H1 (cell line): ENCODE measurements at regions not wholly inside any gene's neighbourhood (a gene's known extent, or its start where the extent isn't known, plus 50 kb on each side); places are given as distances from the start of the nearest gene placed in this dataset.

Source experiments
- CHD2 ChIP-seq: IDR thresholded peaks from 2 replicates; pipeline ENCODE4 v1.6.1; 2012; ENCODE audit warnings: low read length, improper control_type of control experiment
- EZH2 ChIP-seq: fragments of 200-600 bp; sonication (generic); IDR thresholded peaks from 2 replicates; pipeline ENCODE4 v1.7.1; 2012; ENCODE audit warnings: low read depth, mild to moderate bottlenecking, moderate library complexity, low read length, inconsistent platforms; ENCODE audit not compliant: severe bottlenecking
- HDAC2 ChIP-seq, 2 experiments: fragments of 300-600 bp in 1 of 2; sonication (generic) in 1 of 2; IDR thresholded peaks; 2 replicates each; pipeline ENCODE4 v1.6.1; 2011 to 2012; ENCODE audit warnings: low read depth in 2 of 2, low read length in 2 of 2, mild to moderate bottlenecking in 2 of 2, moderate library complexity in 2 of 2, borderline replicate concordance in 1 of 2, inconsistent platforms in 1 of 2
- JUN ChIP-seq: IDR thresholded peaks from 2 replicates; pipeline ENCODE4 v1.6.1; 2011; ENCODE audit warnings: low read depth, mild to moderate bottlenecking, improper control_type of control experiment, low read length
- POLR2A ChIP-seq, 2 experiments: IDR thresholded peaks; 1 replicate in 1 of 2; 2 replicates in 1 of 2; pipeline ENCODE4 v1.6.1; 2011; ENCODE audit warnings: low read depth in 2 of 2, low read length in 2 of 2, mild to moderate bottlenecking in 2 of 2; ENCODE audit errors: control extremely low read depth in 1 of 2
- RAD21 ChIP-seq, 2 experiments: IDR thresholded peaks in 1 of 2; conservative IDR thresholded peaks in 1 of 2; 2 replicates each; pipeline ENCODE4 v1.6.1; 2011; ENCODE audit warnings: low read depth in 2 of 2, low read length in 2 of 2, improper control_type of control experiment in 1 of 2, inconsistent platforms in 1 of 2, mild to moderate bottlenecking in 1 of 2, moderate library complexity in 1 of 2
- SIN3A ChIP-seq, 2 experiments: IDR thresholded peaks in 1 of 2; conservative IDR thresholded peaks in 1 of 2; 2 replicates each; pipeline ENCODE4 v1.6.1; 2011 to 2012; ENCODE audit warnings: low read length in 2 of 2, improper control_type of control experiment in 1 of 2, low read depth in 1 of 2, mild to moderate bottlenecking in 1 of 2
- TF ChIP-seq, protein P1 (sequence below), 3 experiments: IDR thresholded peaks; 1 replicate in 2 of 3; 2 replicates in 1 of 3; pipeline versions ENCODE4 v1.5.1 to v1.6.1; 2011; ENCODE audit warnings: low read length in 3 of 3, mild to moderate bottlenecking in 3 of 3, inconsistent platforms in 2 of 3, low read depth in 1 of 3, moderate library complexity in 1 of 3; ENCODE audit not compliant: insufficient read depth in 1 of 3; ENCODE audit errors: control extremely low read depth in 1 of 3
- TF ChIP-seq, protein P2 (sequence below): IDR thresholded peaks from 2 replicates; pipeline ENCODE4 v1.6.1; 2012; ENCODE audit warnings: inconsistent platforms

DNA sequence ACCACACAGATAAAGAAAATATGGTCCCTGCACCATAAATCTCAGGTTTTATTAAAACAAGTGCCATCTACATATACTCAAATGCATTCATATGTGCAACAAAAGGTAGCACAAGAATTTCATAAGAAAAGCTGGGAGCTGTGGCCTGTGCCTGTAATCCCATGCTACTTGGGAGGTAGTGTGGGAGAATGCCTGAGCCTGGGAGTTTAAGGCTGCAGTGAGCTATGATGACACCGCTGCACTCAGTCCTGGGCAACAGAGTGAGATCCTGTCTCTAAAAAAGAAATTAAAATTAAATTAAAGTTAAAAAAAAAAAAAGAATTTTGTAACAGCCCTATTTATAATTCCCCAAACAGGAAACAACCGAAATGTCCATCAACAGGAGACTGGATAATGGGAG lies 81.3 kb upstream of the JADE1 start:
- TF ChIP-seq, protein P1, sequence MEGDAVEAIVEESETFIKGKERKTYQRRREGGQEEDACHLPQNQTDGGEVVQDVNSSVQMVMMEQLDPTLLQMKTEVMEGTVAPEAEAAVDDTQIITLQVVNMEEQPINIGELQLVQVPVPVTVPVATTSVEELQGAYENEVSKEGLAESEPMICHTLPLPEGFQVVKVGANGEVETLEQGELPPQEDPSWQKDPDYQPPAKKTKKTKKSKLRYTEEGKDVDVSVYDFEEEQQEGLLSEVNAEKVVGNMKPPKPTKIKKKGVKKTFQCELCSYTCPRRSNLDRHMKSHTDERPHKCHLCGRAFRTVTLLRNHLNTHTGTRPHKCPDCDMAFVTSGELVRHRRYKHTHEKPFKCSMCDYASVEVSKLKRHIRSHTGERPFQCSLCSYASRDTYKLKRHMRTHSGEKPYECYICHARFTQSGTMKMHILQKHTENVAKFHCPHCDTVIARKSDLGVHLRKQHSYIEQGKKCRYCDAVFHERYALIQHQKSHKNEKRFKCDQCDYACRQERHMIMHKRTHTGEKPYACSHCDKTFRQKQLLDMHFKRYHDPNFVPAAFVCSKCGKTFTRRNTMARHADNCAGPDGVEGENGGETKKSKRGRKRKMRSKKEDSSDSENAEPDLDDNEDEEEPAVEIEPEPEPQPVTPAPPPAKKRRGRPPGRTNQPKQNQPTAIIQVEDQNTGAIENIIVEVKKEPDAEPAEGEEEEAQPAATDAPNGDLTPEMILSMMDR (IDR thresholded peaks at IDR 0.05; ENCODE audit: control extremely low read depth in 1 of 3, insufficient read depth in 1 of 3, low read depth in 1 of 3, low read length in 3 of 3): no peak
- TF ChIP-seq CHD2 (no peak), EZH2 (no peak), HDAC2 (IDR thresholded peaks at IDR 0.05; ENCODE audit: borderline replicate concordance in 1 of 2, low read depth in 2 of 2, low read length in 2 of 2) (no peak), POLR2A (IDR thresholded peaks at IDR 0.05; ENCODE audit: control extremely low read depth in 1 of 2, low read depth in 2 of 2, low read length in 2 of 2) (no peak), JUN (no peak), SIN3A (conservative IDR thresholded peaks at IDR 0.05 in 1 of 2, IDR thresholded peaks at IDR 0.05 in 1 of 2; ENCODE audit: low read depth in 1 of 2, low read length in 2 of 2) (no peak), RAD21 (IDR thresholded peaks at IDR 0.05 in 1 of 2, conservative IDR thresholded peaks at IDR 0.05 in 1 of 2; ENCODE audit: low read depth in 2 of 2, low read length in 2 of 2) (no peak)
- TF ChIP-seq, protein P2, sequence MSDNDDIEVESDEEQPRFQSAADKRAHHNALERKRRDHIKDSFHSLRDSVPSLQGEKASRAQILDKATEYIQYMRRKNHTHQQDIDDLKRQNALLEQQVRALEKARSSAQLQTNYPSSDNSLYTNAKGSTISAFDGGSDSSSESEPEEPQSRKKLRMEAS: no peak
